GM19372 (cell line): ENCODE measurements at regions not wholly inside any gene's neighbourhood (a gene's known extent, or its start where the extent isn't known, plus 50 kb on each side); places are given as distances from the start of the nearest gene placed in this dataset.

Experiments used
- ATAC-seq: cut with Tn5 transposase; IDR thresholded peaks from one replicate; pipeline ENCODE4 v1.9.1; 2021; ENCODE audit warnings: mild to moderate bottlenecking, low read depth, moderate library complexity; ENCODE audit not compliant: unreplicated experiment

DNA sequence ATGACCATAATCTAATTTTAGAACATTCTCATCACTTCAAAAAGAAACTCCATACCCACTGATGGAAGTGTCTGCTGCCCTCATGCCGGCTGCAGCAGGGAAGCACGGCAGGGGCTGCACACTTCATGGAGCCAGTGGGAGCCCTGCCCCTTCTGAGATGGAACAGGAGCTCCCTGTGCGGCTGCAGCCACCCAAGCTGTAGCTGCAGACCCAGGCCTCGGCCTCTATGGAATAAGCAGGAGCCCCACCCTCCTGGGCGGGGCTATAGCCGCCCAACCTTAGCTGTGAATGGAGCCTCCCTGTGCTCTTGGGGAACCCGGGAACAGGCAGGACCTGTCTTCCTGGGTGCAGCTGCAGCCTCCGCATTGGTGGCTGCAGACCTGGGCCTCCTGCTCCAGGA is 128.5 kb downstream of the NUDT12 start:
- no peak for ATAC-seq

DNA sequence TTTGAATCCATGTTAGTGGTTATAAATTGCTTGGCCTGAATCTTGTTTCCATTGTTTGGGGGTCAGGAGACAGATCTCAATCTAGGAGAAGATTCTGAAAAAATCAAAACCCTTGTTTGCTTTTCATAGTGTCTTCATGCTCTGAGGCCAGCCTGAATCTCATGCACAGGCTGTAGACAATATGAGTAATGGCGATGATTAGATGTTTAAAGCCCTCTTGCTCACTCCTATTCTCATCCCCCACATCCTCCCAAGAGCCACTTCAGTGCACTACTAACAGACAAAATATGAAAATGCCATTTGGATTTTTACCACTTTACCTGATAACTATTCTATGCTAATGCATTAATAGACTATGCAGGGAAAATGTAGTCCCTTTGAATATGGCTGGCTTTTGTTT is 129.4 kb downstream of the NUDT12 start:
- no peak for ATAC-seq

DNA sequence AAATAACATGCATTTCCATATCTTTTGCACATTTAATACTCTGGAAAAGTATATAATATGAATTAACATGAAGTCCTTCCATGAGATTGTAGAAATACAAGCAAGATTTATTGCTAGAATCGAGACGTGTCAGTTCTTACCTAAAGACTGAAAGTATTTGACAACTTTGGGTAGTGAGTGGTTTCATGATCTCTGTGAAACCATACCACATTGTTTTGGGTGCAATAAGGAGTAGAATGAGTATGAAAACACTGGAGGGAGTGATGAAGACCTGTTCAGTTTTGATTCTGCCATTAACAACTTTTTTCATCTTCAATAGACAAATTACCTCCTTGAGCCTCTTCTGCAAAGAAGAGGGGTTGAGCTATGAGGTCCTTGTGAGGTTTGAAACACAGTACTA is 133.7 kb downstream of the NUDT12 start:
- no peak for ATAC-seq

DNA sequence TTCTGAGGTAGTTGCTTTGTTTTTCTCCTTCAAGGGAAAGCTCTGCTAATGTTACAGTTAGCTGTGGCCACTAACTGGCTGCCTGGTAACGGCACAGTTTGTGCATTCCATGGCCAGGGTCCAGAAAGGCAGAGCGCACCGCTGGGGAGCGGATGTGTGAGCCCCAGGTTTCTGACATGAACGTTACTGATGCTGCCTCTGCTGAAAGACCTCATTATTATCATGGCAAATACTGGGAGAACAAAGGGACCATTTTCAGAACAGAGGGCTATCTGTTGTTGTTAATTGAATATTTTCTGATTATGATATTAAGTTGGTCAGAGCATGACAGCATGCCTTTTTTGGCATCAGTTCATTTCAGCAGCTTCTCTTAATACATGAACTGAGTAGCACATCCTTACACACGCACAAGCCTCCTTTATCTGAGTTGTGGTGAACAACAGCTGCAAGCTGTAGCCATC is 134.1 kb downstream of the NUDT12 start:
- ATAC-seq: no peak

DNA sequence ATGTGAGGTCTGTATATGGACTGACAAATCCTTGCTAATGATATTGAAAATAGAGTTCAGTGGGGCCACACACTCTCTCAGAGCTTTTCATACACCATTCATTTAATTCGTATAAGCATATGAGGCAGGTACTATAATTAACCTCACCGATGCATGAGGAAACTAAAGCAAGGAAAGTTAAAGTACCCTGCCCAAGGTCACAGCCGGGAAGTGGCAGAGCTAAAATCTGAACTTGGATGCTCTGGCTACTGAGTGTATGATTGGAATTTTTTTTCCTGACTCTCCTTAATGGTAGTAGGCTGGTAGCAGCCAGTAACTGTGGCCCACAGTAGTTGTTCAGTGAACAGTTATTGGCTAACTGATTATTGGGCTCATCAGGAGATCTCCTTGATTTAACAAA is 135.3 kb downstream of the NUDT12 start:
- ATAC-seq: no peak

DNA sequence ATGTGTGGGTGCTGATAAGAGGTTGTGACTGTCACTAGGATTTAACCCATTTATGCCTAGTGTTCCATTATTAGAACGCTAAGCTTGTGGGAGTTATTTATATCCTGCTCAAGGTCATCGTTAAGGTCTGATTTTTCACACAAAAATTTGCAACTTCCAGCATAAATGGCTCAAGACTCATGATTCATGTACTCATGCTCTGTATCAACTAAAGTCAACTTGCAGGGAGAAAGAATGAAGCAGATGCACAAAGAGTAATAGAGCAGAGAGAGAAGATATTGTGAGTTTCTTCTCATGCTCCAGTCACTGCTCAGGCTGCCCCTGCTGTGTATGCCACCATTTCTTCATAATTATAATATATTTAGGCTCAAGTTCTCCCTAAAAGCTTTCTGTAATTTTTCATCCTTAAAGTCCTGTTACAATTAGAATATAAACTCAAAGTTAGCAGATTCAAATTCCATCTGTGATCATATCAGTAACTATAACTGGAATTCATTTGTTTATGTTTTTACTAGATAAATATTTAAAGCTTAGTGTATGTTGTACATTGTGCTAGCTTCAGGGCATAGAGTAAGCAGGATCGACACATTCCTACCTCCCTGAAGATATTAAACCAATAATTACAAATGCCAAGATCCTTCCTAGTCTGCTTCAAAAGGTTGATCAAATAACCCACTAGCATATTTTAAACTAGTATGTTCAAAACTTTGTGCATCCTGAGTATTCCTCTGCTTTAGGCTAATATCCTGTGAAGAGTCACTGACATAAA is 136.7 kb downstream of the NUDT12 start:
- ATAC-seq: no peak

DNA sequence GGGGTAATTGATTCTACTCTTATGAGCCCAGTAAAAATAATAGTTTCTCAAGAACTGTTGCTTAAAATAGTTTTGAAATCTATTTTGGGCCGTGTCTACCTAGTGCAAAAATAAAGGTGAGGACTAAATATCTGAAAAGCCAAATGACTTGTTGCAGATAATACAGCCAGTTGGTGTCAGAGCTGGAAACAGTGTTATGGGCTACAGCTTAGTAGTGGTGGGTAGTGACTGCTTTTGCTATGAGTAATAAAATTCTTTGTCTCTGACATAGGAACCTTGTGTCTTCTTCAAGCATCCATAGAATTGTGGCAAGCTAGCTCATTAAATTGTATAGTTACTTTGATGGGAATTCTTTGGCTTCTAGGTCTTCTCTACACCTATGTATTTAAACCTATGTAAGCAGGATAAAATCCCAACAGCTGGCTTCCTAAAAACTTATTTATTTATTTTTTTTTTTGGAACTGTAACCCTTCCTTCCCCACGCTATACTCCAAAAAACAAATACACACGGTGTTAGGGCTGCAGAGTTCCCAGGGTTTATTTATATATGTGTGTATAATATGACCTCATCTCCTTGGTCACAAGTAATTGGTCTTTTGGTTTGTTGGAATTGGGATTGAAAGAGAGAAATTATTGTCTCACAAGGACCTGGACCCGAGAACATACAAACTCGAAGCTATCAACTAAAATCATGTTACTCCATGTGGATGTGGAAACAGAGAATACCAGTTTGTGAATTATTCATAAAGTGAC is 138.0 kb downstream of the NUDT12 start:
- ATAC-seq: no peak

DNA sequence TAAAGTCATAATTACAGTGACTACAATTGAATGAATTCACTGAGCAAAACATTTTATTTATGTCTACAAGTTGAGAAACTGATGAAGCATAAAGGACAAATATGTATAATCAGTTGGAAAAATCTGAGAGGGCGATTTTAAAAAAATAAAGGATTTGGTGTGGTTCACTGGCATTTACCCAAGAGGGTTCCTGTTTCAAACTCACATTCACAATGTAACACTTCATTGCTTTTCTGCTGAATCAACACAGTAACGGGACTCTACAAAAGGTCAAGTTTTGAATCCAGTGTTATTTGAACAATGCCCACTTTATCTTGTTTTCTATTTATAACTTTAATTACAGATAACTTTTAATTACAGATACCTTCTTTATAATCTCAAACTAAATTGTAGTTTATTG is 138.6 kb downstream of the NUDT12 start:
- no peak for ATAC-seq

DNA sequence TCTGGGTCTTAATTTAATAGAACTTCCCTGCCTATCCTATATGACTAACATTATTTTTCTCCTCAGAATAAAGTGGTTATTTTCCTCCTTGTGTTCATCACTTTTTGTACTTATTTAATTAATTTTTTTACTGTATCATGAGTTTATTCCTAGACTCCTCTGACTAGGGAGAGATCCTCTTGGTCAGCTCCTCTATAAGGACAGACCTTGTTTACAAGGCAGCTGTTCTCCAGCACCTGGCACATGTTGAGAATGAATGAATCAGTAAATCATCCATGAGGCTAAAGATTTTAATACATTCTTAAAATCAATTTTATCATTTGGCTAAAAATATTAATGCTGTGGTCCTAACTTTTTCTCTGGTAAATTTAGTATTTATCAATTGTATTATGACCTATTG is 139.8 kb downstream of the NUDT12 start:
- ATAC-seq: no peak

DNA sequence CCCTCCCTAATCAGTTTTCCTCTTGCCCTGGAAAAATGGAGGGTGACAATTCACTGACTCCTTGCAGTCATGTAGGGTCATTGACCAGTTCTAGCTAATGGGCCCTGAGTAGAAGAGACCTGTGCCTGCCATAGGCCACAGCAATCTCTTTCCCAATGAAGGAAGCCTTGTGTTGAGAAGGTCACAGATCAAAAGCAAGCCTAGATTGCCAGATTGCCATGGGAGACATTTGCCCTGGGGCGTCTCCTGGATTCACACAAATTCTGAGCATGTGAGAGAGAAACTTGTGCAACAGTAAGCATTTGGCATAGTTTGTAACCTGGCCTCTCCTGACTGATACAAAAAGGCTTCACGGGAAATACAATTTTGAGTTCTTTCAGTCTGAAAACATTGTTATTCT is 148.0 kb downstream of the NUDT12 start:
- ATAC-seq: no peak

DNA sequence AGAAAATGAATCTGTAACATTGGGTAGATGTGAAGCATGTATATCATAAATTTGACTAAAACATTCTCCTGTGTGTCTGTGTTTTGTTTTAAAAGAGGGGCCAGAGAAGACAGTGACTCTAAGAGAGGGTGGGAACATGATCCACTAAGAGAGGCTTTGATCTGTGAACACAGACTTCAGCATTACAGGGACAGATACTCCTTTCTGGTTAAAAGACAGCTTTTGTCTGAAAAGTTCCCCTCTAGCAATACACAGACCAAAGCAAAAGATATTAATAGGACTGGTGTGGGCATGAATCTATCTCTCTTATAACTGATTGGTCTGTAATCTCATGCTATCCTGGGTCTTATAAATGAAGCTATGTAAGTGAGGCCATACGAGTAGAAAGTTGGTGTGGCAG is 150.9 kb downstream of the NUDT12 start:
- ATAC-seq: no peak

DNA sequence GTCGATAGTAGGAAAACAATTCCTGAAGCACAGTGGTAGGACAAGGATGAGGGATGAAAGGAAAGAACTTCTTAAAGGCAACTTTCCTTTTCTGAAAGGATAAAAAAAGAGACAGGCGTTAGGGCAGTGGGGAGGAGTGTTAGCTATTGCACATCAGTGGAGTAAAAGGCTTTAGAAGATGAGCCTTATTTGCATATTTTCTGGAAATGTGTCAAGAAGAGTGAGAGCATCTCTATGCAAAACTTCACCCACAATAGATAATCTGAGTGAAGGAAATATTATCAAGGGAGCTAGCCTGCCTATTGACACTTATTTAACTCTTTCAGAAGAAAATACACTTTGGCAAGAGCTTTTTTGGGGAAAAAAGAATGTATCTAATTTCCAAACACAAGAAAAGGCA is 151.6 kb downstream of the MACIR start:
- ATAC-seq: peak; percentile 69

DNA sequence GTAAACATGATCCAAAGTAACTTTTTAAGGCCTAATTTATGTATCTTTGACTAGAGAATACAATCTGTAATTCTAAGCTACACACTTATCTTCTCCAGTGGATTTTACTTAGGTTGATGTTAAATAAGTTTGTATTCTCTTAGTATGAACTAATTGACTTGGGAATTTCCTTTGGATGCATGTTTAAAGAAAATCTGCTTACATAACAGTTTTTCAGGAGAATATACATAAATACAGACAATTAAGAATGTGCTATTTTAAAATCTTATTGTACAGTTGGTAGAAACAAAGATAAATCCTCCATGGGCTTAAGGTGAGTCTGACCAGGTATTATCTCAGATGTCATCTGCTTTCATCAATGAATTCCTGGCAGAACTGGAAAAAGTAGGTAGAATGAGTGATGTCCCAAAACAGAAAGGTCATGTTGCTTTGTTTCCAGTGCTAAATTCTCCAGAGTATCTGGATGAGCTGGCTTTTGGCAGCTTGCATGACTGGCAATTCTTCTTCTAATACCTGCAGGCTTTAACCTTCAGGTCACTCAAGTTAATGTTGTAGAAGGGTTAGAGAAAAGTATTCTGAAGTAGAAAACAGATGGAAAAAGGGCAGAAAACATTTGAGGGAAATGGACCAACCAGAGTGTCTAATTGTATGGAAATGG is 150.6 kb downstream of the MACIR start:
- no peak for ATAC-seq

DNA sequence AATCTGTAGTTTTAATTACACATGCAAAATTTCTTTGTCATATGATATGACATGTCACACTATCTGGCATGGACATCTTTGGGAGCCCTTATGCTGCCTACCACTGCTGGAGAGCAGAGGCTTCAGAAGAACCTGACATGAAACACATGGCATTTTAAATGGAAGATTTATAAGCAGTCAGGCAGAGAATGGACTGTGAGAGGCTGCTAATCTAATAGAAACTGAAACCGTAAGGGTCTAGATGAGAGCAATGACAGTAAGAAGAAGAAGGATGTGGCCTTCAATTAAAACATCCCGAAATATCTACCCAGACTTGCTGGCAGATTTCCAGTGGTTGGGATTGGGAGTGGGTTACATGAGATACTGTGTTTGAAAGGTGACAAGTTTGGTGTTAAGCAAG is 149.8 kb downstream of the MACIR start:
- ATAC-seq: no peak

DNA sequence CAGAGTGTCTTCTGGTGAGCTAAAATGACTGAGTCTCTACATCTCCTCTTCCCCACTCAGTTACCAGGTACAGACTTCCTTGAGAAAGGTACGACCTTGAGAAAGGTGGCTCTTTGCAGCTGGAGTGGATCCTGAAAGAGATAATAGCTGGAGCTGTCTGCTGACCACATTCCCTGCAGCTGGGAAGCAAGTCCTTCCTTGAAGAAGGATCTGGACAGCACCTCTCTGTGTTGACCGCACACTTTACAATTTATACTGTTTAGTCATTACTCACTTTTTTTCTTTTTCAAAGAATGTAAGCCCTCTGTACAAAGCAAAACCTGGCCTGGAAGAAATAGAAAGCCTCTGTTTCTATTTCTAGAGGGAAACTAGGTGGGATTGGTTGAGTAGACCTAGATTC is 148.8 kb downstream of the MACIR start:
- ATAC-seq: no peak

DNA sequence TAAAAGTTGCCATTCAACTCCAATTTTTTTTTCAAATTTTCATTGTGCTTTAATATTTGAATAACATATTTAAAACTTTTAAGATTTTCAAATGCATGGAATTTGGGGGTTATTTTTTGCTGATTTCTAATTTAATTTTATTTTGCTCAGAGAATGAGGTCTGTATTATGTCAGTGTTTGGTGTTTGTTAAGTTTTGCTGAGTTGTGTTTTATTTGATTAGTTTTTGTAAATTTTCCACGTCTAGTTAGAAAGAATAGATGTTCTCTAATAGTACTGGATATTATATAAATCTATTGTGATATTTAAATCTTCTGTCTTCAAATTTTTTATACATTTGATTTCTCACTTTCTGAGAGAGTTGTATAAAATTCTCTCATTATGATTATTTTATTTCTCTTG is 145.9 kb downstream of the MACIR start:
- ATAC-seq: no peak

DNA sequence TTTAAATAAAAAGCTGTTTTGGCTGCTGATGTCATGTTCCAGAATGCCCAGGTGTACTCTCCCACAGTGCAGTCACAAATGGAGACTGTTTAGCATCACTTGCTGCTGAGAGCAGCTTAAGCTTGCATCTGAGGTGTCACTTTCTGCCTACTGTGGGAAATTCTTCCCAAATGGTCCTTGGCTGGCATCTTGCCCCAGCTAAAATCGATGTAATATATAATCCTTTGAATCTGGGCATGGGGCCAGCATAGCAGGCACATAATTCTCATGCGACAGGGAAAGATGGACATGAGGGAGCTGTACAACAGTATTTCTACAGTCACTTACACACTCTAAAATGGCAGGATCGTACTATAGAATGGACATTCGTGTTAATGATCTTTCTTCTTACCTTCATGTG is 144.3 kb downstream of the MACIR start:
- ATAC-seq: no peak

DNA sequence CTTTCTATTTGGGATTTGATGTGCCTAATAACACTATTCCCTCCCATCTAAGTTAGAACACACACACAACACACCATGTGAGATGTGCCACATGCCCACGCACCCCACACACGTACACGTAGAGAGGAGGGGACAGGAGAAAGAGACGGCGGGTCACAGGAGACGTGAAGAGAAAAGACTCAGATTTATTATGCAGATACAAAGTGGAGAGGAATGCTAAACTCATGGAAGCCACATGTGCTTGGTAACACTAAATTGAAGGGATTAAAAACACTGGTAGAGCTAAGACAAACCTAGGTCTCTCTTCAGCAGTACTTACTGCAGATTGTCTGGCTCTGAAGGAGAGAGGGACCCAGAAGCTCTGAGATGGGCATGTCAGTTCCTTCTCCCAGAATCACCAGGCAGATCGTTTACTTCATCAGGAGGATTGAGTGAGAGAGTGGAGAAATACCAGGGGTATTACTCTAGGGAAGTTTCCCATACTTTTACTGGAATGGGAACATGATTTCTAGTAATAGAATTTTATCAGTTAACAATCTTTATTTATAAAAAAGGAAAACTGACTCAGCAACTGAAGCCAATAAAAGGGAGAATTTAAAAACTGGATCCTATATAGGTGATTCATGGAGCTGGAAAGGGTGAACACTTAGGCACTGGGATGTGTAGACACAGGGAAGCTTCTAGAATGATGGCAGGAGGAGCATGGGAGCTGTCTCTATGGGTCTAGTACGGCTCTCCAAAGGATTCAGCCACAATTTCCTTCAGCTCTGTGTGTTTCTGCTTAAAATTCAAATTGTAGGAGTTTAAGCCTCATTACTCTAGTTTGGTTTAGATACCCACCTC is 139.4 kb downstream of the MACIR start:
- ATAC-seq: no peak

DNA sequence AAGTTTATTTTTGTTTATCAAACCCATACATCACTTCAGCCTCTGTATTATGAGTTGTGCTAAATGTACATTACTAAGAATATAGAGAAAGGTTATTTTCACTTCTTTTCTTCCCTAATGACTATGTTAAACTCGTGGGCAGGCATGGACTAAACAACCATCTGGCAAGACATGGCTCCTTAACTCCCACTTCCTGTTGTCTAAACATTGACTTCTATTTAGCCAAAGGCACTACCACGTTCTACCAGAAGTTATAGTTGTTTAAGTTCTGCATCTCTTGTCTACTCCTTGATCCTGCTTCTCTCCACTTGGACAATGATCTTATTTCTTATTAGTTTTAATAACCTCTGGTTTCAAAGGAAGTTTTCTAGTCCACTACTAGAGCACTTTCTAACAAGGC is 136.1 kb downstream of the MACIR start:
- ATAC-seq: no peak

DNA sequence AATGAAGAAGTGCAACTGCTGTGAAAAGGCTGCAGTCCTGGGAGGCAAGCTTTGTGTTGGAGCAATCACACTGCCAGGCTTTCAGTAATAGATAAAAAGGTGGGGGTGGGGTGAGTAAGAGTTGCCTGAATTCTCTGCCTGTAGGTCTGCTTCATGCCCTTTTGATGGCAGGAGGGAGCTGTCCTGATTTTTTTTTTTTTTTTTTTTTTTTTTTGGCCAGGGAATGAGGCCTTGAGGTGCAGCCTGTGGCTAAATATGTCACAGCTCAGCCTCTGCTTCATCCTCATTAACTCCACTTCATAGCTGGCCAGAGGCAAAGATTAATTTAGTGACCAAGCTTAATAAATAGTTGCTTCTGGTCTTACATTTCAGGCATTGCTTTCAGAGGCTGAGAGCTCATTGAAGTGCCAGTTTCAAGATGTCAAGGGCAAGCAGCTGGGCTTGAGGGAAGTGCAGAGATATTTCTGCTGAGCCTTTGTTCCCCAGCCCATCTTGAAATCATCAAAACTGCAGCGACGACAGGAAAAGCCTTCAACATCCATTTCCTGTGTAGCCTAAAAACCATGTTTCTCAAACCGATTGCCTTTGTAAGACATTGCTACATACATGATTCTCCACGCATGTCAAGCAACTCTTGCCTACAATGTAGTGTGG is 134.7 kb downstream of the MACIR start:
- no peak for ATAC-seq
